ENCODE measurements at regions not wholly inside any gene's neighbourhood (a gene's known extent, or its start where the extent isn't known, plus 50 kb on each side); places are given as distances from the start of the nearest gene placed in this dataset.

- no peak for TF ChIP-seq CTCF (IDR thresholded peaks at IDR 0.05)
- no peak for TF ChIP-seq POLR2A (IDR thresholded peaks at IDR 0.05)
Observed at GRCh38 chr1:87642581-87643221, 314.0 kb downstream of the LMO4 start.
